IMR-90 (cell line): ENCODE measurements at regions not wholly inside any gene's neighbourhood (a gene's known extent, or its start where the extent isn't known, plus 50 kb on each side); places are given as distances from the start of the nearest gene placed in this dataset.

Source experiments
- ATAC-seq: fragments of 200-7000 bp; cut with Tn5 transposase; 2 replicates; pipeline ENCODE4 v1.9.1; 2020; ENCODE audit warnings: low read depth, mild to moderate bottlenecking, moderate library complexity
- BruUV-seq: library from RNA; stranded (reverse); fragments of 400-500 nt; replicated peaks from 2 replicates; lab custom pipeline; 2021; lab: Mats Ljungman, UMichigan
- CTCF ChIA-PET: fragments of 300-600 bp; formaldehyde crosslinking; extraction: SDS; loops from one replicate; lab custom pipeline; 2021; ENCODE audit warnings: antibody characterized with exemption; lab: Yijun Ruan, JAX
- POLR2A ChIA-PET: fragments of 300-600 bp; sonication (Branson Sonifier 250); formaldehyde crosslinking; loops from one replicate; lab custom pipeline; 2022; ENCODE audit warnings: antibody characterized with exemption; ENCODE audit not compliant: unreplicated experiment; lab: Charles Lee
- DNase-seq: peaks from one replicate; pipeline ENCODE4 v3.0.0; 2013
- H2AFZ ChIP-seq: replicated peaks from 2 replicates; pipeline ENCODE3; 2013; ENCODE audit warnings: low read length, mild to moderate bottlenecking; ENCODE audit not compliant: poor library complexity
- H2AK5ac ChIP-seq: 2 replicates; pipeline ENCODE4 v1.6.1; 2013; ENCODE audit warnings: low read depth, low read length, inconsistent platforms
- H2AK9ac ChIP-seq: replicated peaks from 2 replicates; pipeline ENCODE3; 2013; ENCODE audit warnings: mild to moderate bottlenecking, low read depth, low read length, moderate library complexity; ENCODE audit not compliant: poor library complexity
- H2BK120ac ChIP-seq: 2 replicates; pipeline ENCODE4 v1.6.1; 2013; ENCODE audit warnings: low read depth, low read length, inconsistent platforms
- H2BK15ac ChIP-seq: 3 replicates; pipeline ENCODE4 v1.6.1; 2013; ENCODE audit warnings: low read depth, low read length, inconsistent platforms
- H2BK20ac ChIP-seq: 2 replicates; pipeline ENCODE4 v1.6.1; 2013; ENCODE audit warnings: low read depth, mild to moderate bottlenecking, inconsistent platforms, low read length, moderate library complexity
- H2BK5ac ChIP-seq: 2 replicates; pipeline ENCODE4 v1.6.1; 2013; ENCODE audit warnings: mild to moderate bottlenecking, low read depth, low read length, inconsistent platforms; ENCODE audit not compliant: poor library complexity, severe bottlenecking
- H3K14ac ChIP-seq: replicated peaks from 2 replicates; pipeline ENCODE4 v1.6.1; 2013; ENCODE audit warnings: low read depth, low read length, inconsistent platforms
- H3K18ac ChIP-seq: 2 replicates; pipeline ENCODE4 v1.6.1; 2013; ENCODE audit warnings: low read depth, low read length, control low read depth
- H3K23ac ChIP-seq: 2 replicates; pipeline ENCODE4 v1.6.1; 2013; ENCODE audit warnings: low read depth, low read length, inconsistent platforms
- H3K27ac ChIP-seq: 2 replicates; pipeline ENCODE4 v1.5.1; 2013; ENCODE audit warnings: mild to moderate bottlenecking, control low read depth, low read length; ENCODE audit not compliant: insufficient read depth
- H3K27me3 ChIP-seq: 2 replicates; pipeline ENCODE4 v1.6.1; 2013; ENCODE audit warnings: low read length; ENCODE audit not compliant: control insufficient read depth, insufficient read depth
- H3K36me3 ChIP-seq: 2 replicates; pipeline ENCODE4 v1.6.1; 2013; ENCODE audit warnings: low read length, mixed read lengths; ENCODE audit not compliant: control insufficient read depth, insufficient read depth
- H3K4ac ChIP-seq: 2 replicates; pipeline ENCODE4 v1.6.1; 2013; ENCODE audit warnings: low read depth, low read length, inconsistent platforms
- H3K4me1 ChIP-seq: 2 replicates; pipeline ENCODE4 v1.6.1; 2013; ENCODE audit warnings: low read length, mixed read lengths; ENCODE audit not compliant: control insufficient read depth, insufficient read depth
- H3K4me2 ChIP-seq: 2 replicates; pipeline ENCODE4 v1.6.1; 2013; ENCODE audit warnings: low read depth, mild to moderate bottlenecking, control low read depth, low read length, moderate library complexity
- H3K4me3 ChIP-seq: 2 replicates; pipeline ENCODE4 v1.5.1; 2013; ENCODE audit warnings: low read depth, mild to moderate bottlenecking, control low read depth, low read length, moderate library complexity; ENCODE audit not compliant: insufficient read depth
- H3K56ac ChIP-seq: 2 replicates; pipeline ENCODE4 v1.6.1; 2013; ENCODE audit warnings: low read length, inconsistent platforms; ENCODE audit not compliant: insufficient read depth; ENCODE audit errors: extremely low read depth
- H3K79me1 ChIP-seq, 2 experiments: 2 replicates each; pipeline ENCODE4 v1.6.1; 2013; ENCODE audit warnings: low read length in 2 of 2, inconsistent platforms in 1 of 2, low read depth in 1 of 2
- H3K9ac ChIP-seq: 2 replicates; pipeline ENCODE4 v1.6.1; 2013; ENCODE audit warnings: low read depth, low read length, control low read depth
- H3K9me1 ChIP-seq: 2 replicates; pipeline ENCODE4 v1.6.1; 2013; ENCODE audit warnings: low read length, inconsistent platforms; ENCODE audit not compliant: insufficient read depth
- H3K9me3 ChIP-seq: 2 replicates; pipeline ENCODE4 v1.6.1; 2013; ENCODE audit warnings: low read length; ENCODE audit not compliant: control insufficient read depth, insufficient read depth
- H4K20me1 ChIP-seq: 2 replicates; pipeline ENCODE4 v1.6.1; 2013; ENCODE audit warnings: low read length, inconsistent platforms; ENCODE audit not compliant: insufficient read depth
- H4K5ac ChIP-seq: 2 replicates; pipeline ENCODE4 v1.6.1; 2013; ENCODE audit warnings: mild to moderate bottlenecking, low read depth, low read length, control low read depth
- H4K8ac ChIP-seq, 2 experiments: 2 replicates each; pipeline ENCODE4 v1.6.1; 2013; ENCODE audit warnings: low read depth in 2 of 2, low read length in 2 of 2, control low read depth in 1 of 2, inconsistent platforms in 1 of 2
- H4K91ac ChIP-seq: 2 replicates; pipeline ENCODE4 v1.6.1; 2013; ENCODE audit warnings: low read depth, low read length, inconsistent platforms; ENCODE audit not compliant: insufficient read depth
- CHD1 ChIP-seq: IDR thresholded peaks from 2 replicates; pipeline ENCODE4 v1.6.1; 2012; ENCODE audit warnings: low read depth, low read length, improper control_type of control experiment
- FOS ChIP-seq: fragments of 150-350 bp; IDR thresholded peaks from 2 replicates; pipeline ENCODE4 v1.6.1; 2016; ENCODE audit warnings: low read depth, low read length
- MXI1 ChIP-seq: IDR thresholded peaks from 2 replicates; pipeline ENCODE4 v1.6.1; 2012; ENCODE audit warnings: low read depth, mild to moderate bottlenecking, low read length, moderate library complexity, borderline replicate concordance
- NFE2L2 ChIP-seq: fragments of 150-350 bp; IDR thresholded peaks from 2 replicates; pipeline ENCODE4 v1.6.1; 2016; ENCODE audit warnings: low read depth, mild to moderate bottlenecking, low read length
- POLR2A ChIP-seq: IDR thresholded peaks from 2 replicates; pipeline ENCODE4 v1.6.1; 2012; ENCODE audit warnings: mild to moderate bottlenecking, low read depth, low read length
- RCOR1 ChIP-seq: IDR thresholded peaks from 2 replicates; pipeline ENCODE4 v1.6.1; 2012; ENCODE audit warnings: mild to moderate bottlenecking, low read length, improper control_type of control experiment; ENCODE audit not compliant: insufficient replicate concordance
- WGBS, 2 experiments: methylation state at CpG; one replicate each; pipeline versions ENCODE4 v1.1.5 to v1.1.7; 2013; ENCODE audit warnings: missing lambda C conversion rate in 2 of 2; ENCODE audit not compliant: insufficient read length in 1 of 2; ENCODE audit errors: extremely low coverage in 2 of 2; 5-methylcytosine and 5-hydroxymethylcytosine counted together
- dilution Hi-C: fragments of 300-500 bp; cut with HindIII; formaldehyde crosslinking; loops from one replicate; pipeline ENCODE4 v1.14.3; 2018; ENCODE audit warnings: low sequenced_read_pairs; ENCODE audit not compliant: unreplicated experiment
- in situ Hi-C: fragments of 300-500 bp; cut with MboI; formaldehyde crosslinking; loops from 3 replicates; pipeline ENCODE4 v1.14.3; 2019; ENCODE audit warnings: low sequenced_read_pairs, inconsistent platforms, mixed read lengths
- intact Hi-C: fragments of 100-400 bp; cut with micrococcal nuclease; formaldehyde crosslinking; loops from 2 replicates; pipeline ENCODE4 v1.10.0; 2022

GRCh38 chr4:125682730-125683129, 368.0 kb downstream of the FAT4 start:
- in situ Hi-C loops, result no loop called here
- Histone ChIP-seq H2BK5ac (no peak overlapping the region), H2BK120ac (no peak overlapping the region), H3K27me3 (no peaks in the 10 kb centered on the region), H3K9me3 (no peaks in the 10 kb centered on the region), H4K91ac (no peak overlapping the region), H3K4me2 (no peak overlapping the region), H3K4me1 (0 out of 2 replicates have a peak, but pooled peaks cover 2% of the 10 kb centered on the region), H2AK9ac (no peak overlapping the region), H2AK5ac (no peak overlapping the region), H3K9ac (no peak overlapping the region), H2AFZ (no peak overlapping the region), H3K36me3 (no peaks in the 10 kb centered on the region), H3K9me1 (no peaks in the 10 kb centered on the region), H4K5ac (no peak overlapping the region), H3K79me1 (no peaks in the 10 kb centered on the region), H3K18ac (no peak overlapping the region), H3K14ac (no peak overlapping the region), H2BK20ac (no peak overlapping the region), H3K23ac (no peak overlapping the region), H4K20me1 (no peaks in the 10 kb centered on the region), H3K27ac (no peak overlapping the region), H2BK15ac (no peak overlapping the region), H3K4me3 (no peak overlapping the region), H3K56ac (no peak overlapping the region), H4K8ac (no peak overlapping the region), H3K4ac (no peak overlapping the region)
- dilution Hi-C loops, result no loop called here
- intact Hi-C loops, result no loop called here
- no peak for ATAC-seq
- ChIA-PET CTCF (no interaction called here), POLR2A (no interaction called here)
- TF ChIP-seq CHD1, result no peak
- TF ChIP-seq RCOR1, result no peak
- TF ChIP-seq NFE2L2, result no peak
- no peak for TF ChIP-seq MXI1
- TF ChIP-seq POLR2A, result no peak
- no peak for TF ChIP-seq FOS
- WGBS, 2 experiments, result 100% methylated on average over 6 of the region's 18 CpGs; no CpG with 5 or more reads in 1 of the 2 experiments
- no peak for DNase-seq
- BruUV-seq, result no TSS peak
